B cell (primary cell): ENCODE measurements at regions not wholly inside any gene's neighbourhood (a gene's known extent, or its start where the extent isn't known, plus 50 kb on each side); places are given as distances from the start of the nearest gene placed in this dataset.

Experiments
- ATAC-seq: fragments of 200-7000 bp; cut with Tn5 transposase; one replicate; pipeline ENCODE4 v1.10.0; 2021; ENCODE audit warnings: low read depth, mild to moderate bottlenecking, moderate number of reproducible peaks, moderate library complexity
- CTCF ChIA-PET: fragments of 350-600 bp; sonication (Branson Sonifier 250); formaldehyde crosslinking; loops from one replicate; lab custom pipeline; 2021; ENCODE audit warnings: antibody characterized with exemption, inconsistent platforms; lab: Charles Lee
- POLR2A ChIA-PET: fragments of 350-600 bp; sonication (Branson Sonifier 250); formaldehyde crosslinking; loops from one replicate; lab custom pipeline; 2021; ENCODE audit warnings: antibody characterized with exemption; lab: Charles Lee
- DNase-seq: peaks from one replicate; pipeline ENCODE4 v3.0.0; 2013
- H2AFZ ChIP-seq: 2 replicates; pipeline ENCODE4 v1.6.1; 2012; ENCODE audit warnings: mild to moderate bottlenecking, low read depth, low read length; ENCODE audit not compliant: insufficient read depth, poor library complexity, severe bottlenecking
- H3K27ac ChIP-seq, 2 donors: 1 replicate in 1 of 2; 2 replicates in 1 of 2; pipeline ENCODE4 v1.5.1; 2012 to 2013; ENCODE audit warnings: low read length in 2 of 2, mild to moderate bottlenecking in 2 of 2, moderate library complexity in 1 of 2
- H3K27me3 ChIP-seq, 4 experiments: fragments of 200-600 bp in 1 of 4; sonication (generic) in 1 of 4; replicated peaks in 1 of 4; 1 replicate in 2 of 4; 2 replicates in 2 of 4; pipeline versions ENCODE4 v1.6.1 to v1.7.0; 2013 to 2016; ENCODE audit warnings: low read length in 3 of 4, mild to moderate bottlenecking in 2 of 4, mixed read lengths in 1 of 4, moderate library complexity in 1 of 4; ENCODE audit not compliant: insufficient read depth in 4 of 4, control insufficient read depth in 3 of 4; ENCODE audit errors: control extremely low read depth in 1 of 4
- H3K36me3 ChIP-seq, 2 experiments: replicated peaks in 1 of 2; 1 replicate in 1 of 2; 2 replicates in 1 of 2; pipeline versions ENCODE4 v1.6.1 to v1.7.1; 2013; ENCODE audit warnings: low read length in 1 of 2; ENCODE audit not compliant: insufficient read depth in 2 of 2, control insufficient read depth in 1 of 2; ENCODE audit errors: control extremely low read depth in 1 of 2, extremely low read depth in 1 of 2
- H3K4me1 ChIP-seq, 2 donors: fragments of 200-600 bp in 1 of 2; sonication (generic) in 1 of 2; 1 replicate in 1 of 2; 2 replicates in 1 of 2; pipeline versions ENCODE4 v1.5.1 to v1.6.1; 2013 to 2017; ENCODE audit warnings: low read length in 2 of 2; ENCODE audit not compliant: control insufficient read depth in 2 of 2, insufficient read depth in 2 of 2
- H3K4me2 ChIP-seq: replicated peaks from 2 replicates; pipeline ENCODE3; 2012; ENCODE audit warnings: mild to moderate bottlenecking, low read depth, low read length; ENCODE audit not compliant: poor library complexity, severe bottlenecking
- H3K4me3 ChIP-seq, 5 experiments: fragments of 200-600 bp in 1 of 5; sonication (generic) in 1 of 5; 1 replicate in 3 of 5; 2 replicates in 2 of 5; pipeline versions ENCODE4 v1.5.1 to v1.7.0; 2011 to 2016; ENCODE audit warnings: low read length in 4 of 5, mild to moderate bottlenecking in 4 of 5, low read depth in 2 of 5, control low read depth in 1 of 5, moderate library complexity in 1 of 5; ENCODE audit not compliant: insufficient read depth in 1 of 5; ENCODE audit errors: control extremely low read depth in 1 of 5, extremely low read depth in 1 of 5
- H3K79me2 ChIP-seq: fragments of 200-600 bp; sonication (generic); one replicate; pipeline ENCODE4 v1.6.0; 2016; ENCODE audit warnings: low read length; ENCODE audit not compliant: control insufficient read depth, insufficient read depth
- H3K9ac ChIP-seq: fragments of 200-600 bp; sonication (generic); 2 replicates; pipeline ENCODE4 v1.6.1; 2017; ENCODE audit warnings: mild to moderate bottlenecking, low read length, moderate library complexity
- H3K9me3 ChIP-seq, 3 donors: one replicate each; pipeline versions ENCODE4 v1.6.1 to v1.7.1; 2013; ENCODE audit warnings: low read length in 2 of 3; ENCODE audit not compliant: control insufficient read depth in 2 of 3, insufficient read depth in 1 of 3; ENCODE audit errors: control extremely low read depth in 1 of 3
- H4K20me1 ChIP-seq: 2 replicates; pipeline ENCODE4 v1.6.0; 2012; ENCODE audit warnings: mild to moderate bottlenecking, low read length; ENCODE audit not compliant: insufficient read depth, control insufficient read depth, poor library complexity, severe bottlenecking
- H3K27ac Mint-ChIP-seq: one replicate; pipeline ENCODE4 v1.8.0; 2021; ENCODE audit warnings: mixed read lengths
- H3K27me3 Mint-ChIP-seq: one replicate; pipeline ENCODE4 v1.8.0; 2021; ENCODE audit warnings: mixed read lengths
- H3K4me1 Mint-ChIP-seq: one replicate; pipeline ENCODE4 v1.8.0; 2021; ENCODE audit warnings: mixed read lengths
- H3K4me3 Mint-ChIP-seq: one replicate; pipeline ENCODE4 v1.8.0; 2021; ENCODE audit warnings: mixed read lengths
- H3K9me3 Mint-ChIP-seq: one replicate; pipeline ENCODE4 v1.8.0; 2022; ENCODE audit warnings: mixed read lengths; ENCODE audit not compliant: insufficient read depth
- CTCF ChIP-seq: fragments of 200-600 bp; IDR thresholded peaks from one replicate; pipeline ENCODE4 v1.8.0; 2022; ENCODE audit warnings: antibody characterized with exemption, mild to moderate bottlenecking
- EZH2 ChIP-seq: IDR thresholded peaks from 2 replicates; pipeline ENCODE4 v1.6.1; 2012; ENCODE audit warnings: borderline replicate concordance, low read depth, mild to moderate bottlenecking, moderate library complexity, low read length; ENCODE audit not compliant: insufficient read depth, poor library complexity, severe bottlenecking
- WGBS: methylation state at CpG from one replicate; pipeline ENCODE4 v1.1.5; 2013; ENCODE audit warnings: missing lambda C conversion rate; ENCODE audit not compliant: insufficient coverage; 5-methylcytosine and 5-hydroxymethylcytosine counted together
- intact Hi-C: fragments of 100-400 bp; cut with micrococcal nuclease; formaldehyde crosslinking; loops from one replicate; pipeline ENCODE4 v1.10.0; 2022

- no peaks in the 10 kb centered on the region for H3K4me1 Mint-ChIP-seq
- Histone ChIP-seq H3K27ac (no peak overlapping the region), H3K36me3 (no peaks in the 10 kb centered on the region), H3K9me3 (peaks cover 0 to 49% (median 0%) of the 10 kb centered on the region in 3 donors), H3K79me2 (no peaks in the 10 kb centered on the region), H3K9ac (no peak overlapping the region), H3K27me3 (no peaks in the 10 kb centered on the region), H3K4me3 (no peak overlapping the region), H4K20me1 (no peaks in the 10 kb centered on the region), H3K4me2 (no peak overlapping the region), H3K4me1 (no peaks in the 10 kb centered on the region), H2AFZ (no peak overlapping the region)
- ChIA-PET CTCF (no interaction called here), POLR2A (no interaction called here)
- no peak for DNase-seq
- H3K27ac Mint-ChIP-seq, result no peak overlapping the region
- H3K4me3 Mint-ChIP-seq, result no peak overlapping the region
- TF ChIP-seq CTCF, result no peak
- no peak for TF ChIP-seq EZH2
- H3K9me3 Mint-ChIP-seq, result peaks cover 6% of the 10 kb centered on the region
- no peak for ATAC-seq
- intact Hi-C loops, result no loop called here
- no peaks in the 10 kb centered on the region for H3K27me3 Mint-ChIP-seq
- WGBS, result 35% methylated on average over 4 of the region's 4 CpGs
Measured at GRCh38 chr19:56959205-56959604, 118.7 kb upstream of the PEG3 start.

GRCh38 chr19:56960959-56961543 lies 120.5 kb upstream of the PEG3 start:
- Histone ChIP-seq H3K9me3 (peaks cover 0 to 45% (median 0%) of the 10 kb centered on the region in 3 donors), H3K4me1 (no peaks in the 10 kb centered on the region), H3K27me3 (no peaks in the 10 kb centered on the region), H3K79me2 (no peaks in the 10 kb centered on the region), H3K9ac (no peak overlapping the region), H4K20me1 (no peaks in the 10 kb centered on the region), H3K36me3 (no peaks in the 10 kb centered on the region), H3K4me3 (no peak overlapping the region), H2AFZ (no peak overlapping the region), H3K27ac (no peak overlapping the region), H3K4me2 (no peak overlapping the region)
- DNase-seq (no peak), ATAC-seq (no peak)
- ChIA-PET CTCF (no interaction called here), POLR2A (no interaction called here)
- intact Hi-C loops, result no loop called here
- H3K9me3 Mint-ChIP-seq, result peaks cover 5% of the 10 kb centered on the region
- H3K4me3 Mint-ChIP-seq, result no peak overlapping the region
- TF ChIP-seq EZH2 (no peak), CTCF (no peak)
- H3K27me3 Mint-ChIP-seq, result no peaks in the 10 kb centered on the region
- H3K4me1 Mint-ChIP-seq, result no peaks in the 10 kb centered on the region
- H3K27ac Mint-ChIP-seq, result no peak overlapping the region
- WGBS, result 93% methylated on average over 5 of the region's 7 CpGs
